ENCODE measurements at regions not wholly inside any gene's neighbourhood (a gene's known extent, or its start where the extent isn't known, plus 50 kb on each side); places are given as distances from the start of the nearest gene placed in this dataset.

- TF ChIP-seq POLR2A (IDR thresholded peaks at IDR 0.05; ENCODE audit: low read depth, low read length) (no peak), CTCF (conservative IDR thresholded peaks at IDR 0.05; ENCODE audit: low read depth, low read length) (no peak), RFX5 (IDR thresholded peaks at IDR 0.05; ENCODE audit: low read depth, low read length) (no peak), BHLHE40 (IDR thresholded peaks at IDR 0.05; ENCODE audit: low read depth, low read length) (no peak), MXI1 (IDR thresholded peaks at IDR 0.05; ENCODE audit: borderline replicate concordance, low read depth, low read length) (no peak), ELK1 (IDR thresholded peaks at IDR 0.05; ENCODE audit: borderline replicate concordance, low read depth, low read length) (no peak), USF2 (IDR thresholded peaks at IDR 0.05; ENCODE audit: low read depth, low read length) (no peak), MAZ (IDR thresholded peaks at IDR 0.05; ENCODE audit: borderline replicate concordance, low read depth, low read length) (no peak), MAFK (IDR thresholded peaks at IDR 0.05; ENCODE audit: low read depth, low read length) (no peak), SMC3 (IDR thresholded peaks at IDR 0.05; ENCODE audit: low read depth, low read length) (no peak)
Measured at GRCh38 chr1:190583862-190584261, 106.2 kb upstream of the BRINP3 start.

All from IMR-90 (cell line).